PC-9 (cell line): ENCODE measurements at regions not wholly inside any gene's neighbourhood (a gene's known extent, or its start where the extent isn't known, plus 50 kb on each side); places are given as distances from the start of the nearest gene placed in this dataset.

Experiments
- BruUV-seq: library from RNA; stranded (reverse); fragments of 400-500 nt; replicated peaks from 2 replicates; lab custom pipeline; 2021; lab: Mats Ljungman, UMichigan
- CTCF ChIA-PET: fragments of 300-600 bp; sonication (Branson Sonifier 250); formaldehyde crosslinking; loops from one replicate; lab custom pipeline; 2022; ENCODE audit warnings: antibody characterized with exemption; lab: Charles Lee
- POLR2A ChIA-PET: fragments of 300-600 bp; sonication (Branson Sonifier 250); formaldehyde crosslinking; loops from one replicate; lab custom pipeline; 2022; ENCODE audit warnings: antibody characterized with exemption; ENCODE audit not compliant: unreplicated experiment; lab: Charles Lee
- DNase-seq, 2 experiments: peaks; one replicate each; pipeline versions ENCODE4 v3.0.0 to v3.0.0-alpha.2; 2015 to 2022; ENCODE audit warnings: mixed read lengths in 1 of 2
- H2AFZ ChIP-seq: fragments of 200-600 bp; sonication (generic); 2 replicates; pipeline ENCODE4 v1.8.1; 2017; ENCODE audit warnings: antibody characterized with exemption
- H3F3A ChIP-seq: fragments of 200-600 bp; sonication (generic); 2 replicates; pipeline ENCODE4 v1.8.1; 2017; ENCODE audit warnings: antibody characterized with exemption, mild to moderate bottlenecking, low read depth; ENCODE audit not compliant: insufficient read depth
- H3K27ac ChIP-seq: fragments of 200-600 bp; sonication (generic); 2 replicates; pipeline ENCODE4 v1.6.1; 2016; ENCODE audit warnings: mixed run types
- H3K27me3 ChIP-seq: fragments of 200-600 bp; sonication (generic); 2 replicates; pipeline ENCODE4 v1.6.1; 2016; ENCODE audit warnings: low read depth, mixed run types; ENCODE audit not compliant: insufficient read depth
- H3K36me3 ChIP-seq: fragments of 200-600 bp; sonication (generic); 2 replicates; pipeline ENCODE4 v1.6.1; 2016; ENCODE audit warnings: low read depth, mixed run types
- H3K4me1 ChIP-seq: fragments of 200-600 bp; sonication (generic); replicated peaks from 2 replicates; pipeline ENCODE4 v1.6.1; 2016; ENCODE audit warnings: mixed run types; ENCODE audit not compliant: insufficient read depth
- H3K4me2 ChIP-seq: fragments of 200-600 bp; sonication (generic); 2 replicates; pipeline ENCODE4 v1.6.1; 2017; ENCODE audit warnings: mixed run types
- H3K4me3 ChIP-seq: fragments of 200-600 bp; sonication (generic); 2 replicates; pipeline ENCODE4 v1.6.1; 2016; ENCODE audit warnings: mixed run types
- H3K79me2 ChIP-seq: fragments of 200-600 bp; sonication (generic); 2 replicates; pipeline ENCODE4 v1.6.1; 2017; ENCODE audit warnings: low read depth, mixed run types
- H3K9me2 ChIP-seq: fragments of 200-600 bp; sonication (generic); 2 replicates; pipeline ENCODE4 v1.8.1; 2017; ENCODE audit warnings: mild to moderate bottlenecking; ENCODE audit not compliant: insufficient read depth
- H3K9me3 ChIP-seq: fragments of 200-600 bp; sonication (generic); 2 replicates; pipeline ENCODE4 v1.8.1; 2016; ENCODE audit warnings: low read depth; ENCODE audit not compliant: insufficient read depth
- H4K20me1 ChIP-seq: fragments of 200-600 bp; sonication (generic); 2 replicates; pipeline ENCODE4 v1.8.1; 2017; ENCODE audit not compliant: insufficient read depth
- CTCF ChIP-seq: fragments of 200-600 bp; sonication (generic); conservative IDR thresholded peaks from 2 replicates; pipeline ENCODE4 v1.6.1; 2017; ENCODE audit warnings: mixed run types, antibody characterized with exemption, mild to moderate bottlenecking, moderate library complexity
- EZH2 ChIP-seq: fragments of 200-600 bp; sonication (generic); IDR thresholded peaks from 2 replicates; pipeline ENCODE4 v1.8.0; 2017; ENCODE audit warnings: antibody characterized with exemption, low read depth
- intact Hi-C: fragments of 100-400 bp; cut with micrococcal nuclease; formaldehyde crosslinking; loops from one replicate; pipeline ENCODE4 v1.10.0; 2022; ENCODE audit not compliant: unreplicated experiment

GRCh38 chr6:74939721-74940620 is 265.9 kb downstream of the COL12A1 start:
- BruUV-seq: no TSS peak
- Histone ChIP-seq H3K4me3 (no peak overlapping the region), H3K4me1 (no peaks in the 10 kb centered on the region), H3K9me2 (no peaks in the 10 kb centered on the region), H2AFZ (no peak overlapping the region; the same call in 1 of the 2 replicates), H3K27me3 (no peaks in the 10 kb centered on the region), H3F3A (no peaks in the 10 kb centered on the region), H3K9me3 (no peaks in the 10 kb centered on the region), H3K79me2 (no peaks in the 10 kb centered on the region), H4K20me1 (no peaks in the 10 kb centered on the region), H3K4me2 (no peak overlapping the region), H3K36me3 (no peaks in the 10 kb centered on the region), H3K27ac (no peak overlapping the region)
- CTCF ChIA-PET: no interaction called here
- intact Hi-C loops: loop anchor here (10.0 kb wide), 1 partner anchor 265 kb away; the partner anchor contains the start of gene COL12A1
- POLR2A ChIA-PET: interaction anchor here (0.6 kb wide), 1 partner anchor 52 kb away, joined by 11 read pairs; no protein-coding TSS in a partner anchor
- TF ChIP-seq CTCF (no peak), EZH2 (no peak)
- no peak for DNase-seq

GRCh38 chr6:74939151-74939708 is 266.6 kb downstream of the COL12A1 start:
- intact Hi-C loops: loop anchor here (10.0 kb wide), 1 partner anchor 266 kb away; the partner anchor contains the start of gene COL12A1
- ChIA-PET POLR2A (no interaction called here), CTCF (interaction anchor here (0.6 kb wide), 1 partner anchor 265 kb away, joined by 5 read pairs; no protein-coding TSS in a partner anchor)
- no peak overlapping the region for H3K4me2 ChIP-seq
- H3K27ac ChIP-seq: no peak overlapping the region
- no peaks in the 10 kb centered on the region for H3F3A ChIP-seq
- H3K79me2 ChIP-seq: no peaks in the 10 kb centered on the region
- no peaks in the 10 kb centered on the region for H3K4me1 ChIP-seq
- H4K20me1 ChIP-seq: no peaks in the 10 kb centered on the region
- H3K4me3 ChIP-seq: no peak overlapping the region
- TF ChIP-seq EZH2 (no peak), CTCF (no peak)
- no peaks in the 10 kb centered on the region for H3K27me3 ChIP-seq
- H3K9me3 ChIP-seq: no peaks in the 10 kb centered on the region
- no peak for DNase-seq
- no peaks in the 10 kb centered on the region for H3K36me3 ChIP-seq
- H3K9me2 ChIP-seq: no peaks in the 10 kb centered on the region
- BruUV-seq: no TSS peak
- H2AFZ ChIP-seq: no peak overlapping the region

GRCh38 chr6:74937936-74938335 is 267.9 kb downstream of the COL12A1 start:
- H3K27me3 ChIP-seq: no peaks in the 10 kb centered on the region

More at GRCh38 chr6:74937936-74938335, 267.9 kb downstream of the COL12A1 start:
- Histone ChIP-seq H3F3A (no peaks in the 10 kb centered on the region), H3K4me2 (no peak overlapping the region), H2AFZ (no peak overlapping the region), H3K36me3 (no peaks in the 10 kb centered on the region), H3K4me3 (no peak overlapping the region), H3K4me1 (peaks cover 4% of the 10 kb centered on the region; the same call in 1 of the 2 replicates), H3K9me2 (no peaks in the 10 kb centered on the region), H4K20me1 (no peaks in the 10 kb centered on the region), H3K27ac (no peak overlapping the region), H3K9me3 (no peaks in the 10 kb centered on the region), H3K79me2 (no peaks in the 10 kb centered on the region)
- BruUV-seq: no TSS peak
- ChIA-PET CTCF (no interaction called here), POLR2A (no interaction called here)
- TF ChIP-seq EZH2 (no peak), CTCF (no peak)
- no peak for DNase-seq
- intact Hi-C loops: loop anchor here (10.0 kb wide), 1 partner anchor 267 kb away; the partner anchor contains the start of gene COL12A1
